Endodermal cell (in vitro differentiated cells): ENCODE measurements at regions not wholly inside any gene's neighbourhood (a gene's known extent, or its start where the extent isn't known, plus 50 kb on each side); places are given as distances from the start of the nearest gene placed in this dataset.

ENCODE experiments used
- DNase-seq: peaks from one replicate; pipeline ENCODE4 v3.0.0-alpha.2; 2017
- H3K27ac ChIP-seq: 2 replicates; pipeline ENCODE4 v1.5.1; 2013; ENCODE audit warnings: mild to moderate bottlenecking, low read depth, low read length, moderate library complexity
- H3K27me3 ChIP-seq: 2 replicates; pipeline ENCODE4 v1.6.1; 2013; ENCODE audit warnings: mild to moderate bottlenecking, low read length, moderate library complexity; ENCODE audit not compliant: insufficient read depth, control insufficient read depth, poor library complexity, severe bottlenecking
- H3K36me3 ChIP-seq: 2 replicates; pipeline ENCODE4 v1.7.0; 2013; ENCODE audit warnings: mild to moderate bottlenecking, low read length, moderate library complexity; ENCODE audit not compliant: control insufficient read depth, insufficient read depth
- H3K4me1 ChIP-seq: one replicate; pipeline ENCODE4 v1.7.0; 2013; ENCODE audit warnings: low read length; ENCODE audit not compliant: control insufficient read depth, insufficient read depth
- H3K4me3 ChIP-seq: 2 replicates; pipeline ENCODE4 v1.5.1; 2013; ENCODE audit warnings: mild to moderate bottlenecking, low read length, moderate library complexity
- H3K9ac ChIP-seq: 2 replicates; pipeline ENCODE4 v1.6.1; 2013; ENCODE audit warnings: mild to moderate bottlenecking, low read length, moderate library complexity; ENCODE audit not compliant: poor library complexity, severe bottlenecking; ENCODE audit errors: extremely low read depth
- H3K9me3 ChIP-seq: 2 replicates; pipeline ENCODE4 v1.6.1; 2013; ENCODE audit warnings: mild to moderate bottlenecking, low read length, moderate library complexity; ENCODE audit not compliant: control insufficient read depth
- H3K27ac Mint-ChIP-seq: 2 replicates; pipeline ENCODE4 v1.8.0; 2020; ENCODE audit warnings: mixed read lengths
- H3K27me3 Mint-ChIP-seq: 2 replicates; pipeline ENCODE4 v1.8.0; 2021; ENCODE audit warnings: mild to moderate bottlenecking, mixed read lengths; ENCODE audit not compliant: insufficient read depth
- H3K36me3 Mint-ChIP-seq: 2 replicates; pipeline ENCODE4 v1.8.0; 2020; ENCODE audit warnings: low read depth, mixed read lengths
- H3K4me1 Mint-ChIP-seq: 2 replicates; pipeline ENCODE4 v1.8.0; 2020; ENCODE audit warnings: mixed read lengths
- H3K4me3 Mint-ChIP-seq: 2 replicates; pipeline ENCODE4 v1.8.0; 2020; ENCODE audit warnings: mild to moderate bottlenecking, moderate library complexity, mixed read lengths
- H3K9me3 Mint-ChIP-seq: 2 replicates; pipeline ENCODE4 v1.8.0; 2020; ENCODE audit warnings: mild to moderate bottlenecking, mixed read lengths
- WGBS, 2 experiments: methylation state at CpG; one replicate each; pipeline versions ENCODE4 v1.1.5 to v1.1.7; 2013; ENCODE audit warnings: missing lambda C conversion rate in 2 of 2, mixed read lengths in 1 of 2; ENCODE audit not compliant: insufficient coverage in 1 of 2, insufficient read length in 1 of 2; 5-methylcytosine and 5-hydroxymethylcytosine counted together
- TF ChIP-seq, protein P1 (sequence below): fragments of 200-600 bp; sonication (generic); conservative IDR thresholded peaks from 2 replicates; pipeline ENCODE4 v1.5.0; 2021; ENCODE audit warnings: antibody characterized with exemption, mild to moderate bottlenecking

DNA sequence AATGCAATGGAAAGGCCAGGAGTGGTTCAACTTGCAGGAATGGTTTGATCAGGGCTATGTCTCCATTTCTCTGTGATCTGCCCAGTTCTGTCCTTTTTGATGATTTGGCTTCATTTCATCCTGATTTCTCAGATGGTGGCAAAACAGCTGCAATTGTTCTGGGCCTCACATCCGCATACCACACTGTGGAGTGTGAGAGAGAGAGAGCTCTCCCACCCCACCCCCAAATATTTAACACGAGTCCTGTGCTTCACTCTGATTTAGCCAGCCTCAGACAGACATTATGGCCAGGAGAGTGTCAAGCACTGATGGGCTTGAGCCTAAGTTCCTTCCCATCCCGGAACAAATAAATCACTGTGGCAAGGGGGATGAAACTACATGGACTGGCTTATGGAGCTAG lies 284.6 kb downstream of the CDC5L start:
- no peaks in the 10 kb centered on the region for H3K27me3 ChIP-seq
- Mint-ChIP-seq H3K9me3 (no peaks in the 10 kb centered on the region), H3K27me3 (peaks cover 3% of the 10 kb centered on the region), H3K4me1 (peaks cover 36% of the 10 kb centered on the region), H3K4me3 (no peak overlapping the region), H3K27ac (no peak overlapping the region), H3K36me3 (no peaks in the 10 kb centered on the region)
- no peak overlapping the region for H3K27ac ChIP-seq
- H3K9me3 ChIP-seq, result no peaks in the 10 kb centered on the region
- no peak overlapping the region for H3K4me3 ChIP-seq
- WGBS, 2 experiments, result 89 to 100% methylated on average over 2 to 3 of the region's 3 CpGs
- no peak for DNase-seq
- no peaks in the 10 kb centered on the region for H3K36me3 ChIP-seq
- peaks cover 6% of the 10 kb centered on the region for H3K4me1 ChIP-seq
- no peak overlapping the region for H3K9ac ChIP-seq
- TF ChIP-seq, protein P1, sequence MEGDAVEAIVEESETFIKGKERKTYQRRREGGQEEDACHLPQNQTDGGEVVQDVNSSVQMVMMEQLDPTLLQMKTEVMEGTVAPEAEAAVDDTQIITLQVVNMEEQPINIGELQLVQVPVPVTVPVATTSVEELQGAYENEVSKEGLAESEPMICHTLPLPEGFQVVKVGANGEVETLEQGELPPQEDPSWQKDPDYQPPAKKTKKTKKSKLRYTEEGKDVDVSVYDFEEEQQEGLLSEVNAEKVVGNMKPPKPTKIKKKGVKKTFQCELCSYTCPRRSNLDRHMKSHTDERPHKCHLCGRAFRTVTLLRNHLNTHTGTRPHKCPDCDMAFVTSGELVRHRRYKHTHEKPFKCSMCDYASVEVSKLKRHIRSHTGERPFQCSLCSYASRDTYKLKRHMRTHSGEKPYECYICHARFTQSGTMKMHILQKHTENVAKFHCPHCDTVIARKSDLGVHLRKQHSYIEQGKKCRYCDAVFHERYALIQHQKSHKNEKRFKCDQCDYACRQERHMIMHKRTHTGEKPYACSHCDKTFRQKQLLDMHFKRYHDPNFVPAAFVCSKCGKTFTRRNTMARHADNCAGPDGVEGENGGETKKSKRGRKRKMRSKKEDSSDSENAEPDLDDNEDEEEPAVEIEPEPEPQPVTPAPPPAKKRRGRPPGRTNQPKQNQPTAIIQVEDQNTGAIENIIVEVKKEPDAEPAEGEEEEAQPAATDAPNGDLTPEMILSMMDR, result no peak

DNA sequence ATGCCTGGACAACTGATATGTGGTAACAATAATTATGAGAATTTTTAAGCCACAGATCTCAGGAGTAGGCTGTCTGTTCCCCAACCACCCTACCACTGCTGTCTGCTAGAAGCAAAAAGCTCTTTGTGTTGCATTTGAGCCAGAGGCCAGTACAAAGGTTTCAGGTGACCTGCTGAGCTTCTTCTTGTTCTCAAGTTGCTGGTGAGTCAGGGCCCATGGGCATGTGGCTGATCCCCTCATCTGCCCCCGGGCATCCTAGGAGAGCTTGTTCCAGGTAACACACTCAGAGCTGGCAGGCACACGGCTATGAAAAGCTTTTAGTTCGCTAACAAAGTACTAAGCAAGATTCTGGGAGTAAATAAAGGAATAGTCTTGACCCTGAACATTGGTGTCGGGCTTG lies 285.3 kb downstream of the CDC5L start:
- TF ChIP-seq, protein P1, result no peak
- no peaks in the 10 kb centered on the region for H3K9me3 Mint-ChIP-seq

DNA sequence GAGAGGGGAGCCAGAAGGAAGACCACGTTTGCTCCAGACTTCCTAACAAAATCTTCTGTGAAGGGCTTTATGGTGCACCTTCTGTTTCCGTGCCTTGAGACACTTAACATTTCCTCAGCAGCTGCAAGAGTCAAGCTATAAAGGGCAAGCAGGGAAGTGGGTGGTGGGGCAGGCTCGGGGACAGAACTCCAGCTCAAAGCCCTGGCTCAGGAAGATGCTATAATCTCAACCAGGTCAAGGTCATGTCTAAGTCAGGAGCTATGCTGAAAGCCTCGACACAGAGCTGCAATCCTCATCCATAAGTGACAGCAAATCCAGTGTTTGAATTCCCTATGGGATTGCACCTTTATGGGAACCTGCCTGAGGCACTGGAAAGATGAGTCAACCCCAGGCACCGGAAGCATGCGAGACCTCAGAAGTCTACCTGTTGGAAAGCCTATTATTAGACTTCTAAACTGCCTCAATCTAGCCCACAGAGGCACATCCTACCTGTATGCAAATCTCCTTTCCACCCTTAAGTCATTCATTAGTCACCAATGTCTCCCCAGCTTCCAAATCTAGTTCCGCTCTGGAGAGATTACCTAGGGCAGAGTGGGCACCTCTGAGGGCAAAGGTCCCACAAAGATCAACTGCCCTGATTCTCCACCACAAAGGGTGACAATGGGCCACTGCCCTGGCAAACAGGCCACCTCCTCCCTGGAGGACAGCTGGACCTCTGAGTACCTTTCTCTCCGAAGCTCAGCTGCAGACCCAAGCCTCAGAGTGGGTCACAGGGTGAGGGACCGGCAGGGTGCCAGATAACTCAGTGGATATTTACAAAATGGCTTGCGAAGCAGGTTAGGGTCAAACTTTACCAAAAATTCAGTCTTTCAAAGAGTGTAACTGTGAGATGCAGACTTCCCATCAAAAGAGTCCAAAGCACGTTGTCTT lies 287.0 kb downstream of the CDC5L start:
- Mint-ChIP-seq H3K4me3 (no peak overlapping the region), H3K4me1 (peaks cover 22% of the 10 kb centered on the region), H3K27ac (no peak overlapping the region), H3K36me3 (no peaks in the 10 kb centered on the region), H3K27me3 (peaks cover 1% of the 10 kb centered on the region), H3K9me3 (no peaks in the 10 kb centered on the region)
- no peaks in the 10 kb centered on the region for H3K27me3 ChIP-seq
- DNase-seq, result no peak
- H3K4me1 ChIP-seq, result peaks cover 8% of the 10 kb centered on the region
- H3K27ac ChIP-seq, result no peak overlapping the region
- no peak overlapping the region for H3K4me3 ChIP-seq
- H3K9ac ChIP-seq, result no peak overlapping the region
- TF ChIP-seq, protein P1, result no peak
- no peaks in the 10 kb centered on the region for H3K9me3 ChIP-seq
- no peaks in the 10 kb centered on the region for H3K36me3 ChIP-seq
- 90 to 96% methylated on average over 8 to 11 of the region's 11 CpGs for WGBS, 2 experiments

More for the DNA sequence above, 285.3 kb downstream of the CDC5L start:
- 89 to 100% methylated on average over 3 to 4 of the region's 4 CpGs for WGBS, 2 experiments
- no peak for DNase-seq
- H3K27me3 Mint-ChIP-seq, result peaks cover 3% of the 10 kb centered on the region
- H3K4me3 Mint-ChIP-seq, result no peak overlapping the region
- H3K27me3 ChIP-seq, result no peaks in the 10 kb centered on the region
- H3K36me3 Mint-ChIP-seq, result no peaks in the 10 kb centered on the region
- no peak overlapping the region for H3K27ac Mint-ChIP-seq
- no peaks in the 10 kb centered on the region for H3K9me3 ChIP-seq
- no peak overlapping the region for H3K27ac ChIP-seq
- no peak overlapping the region for H3K9ac ChIP-seq
- no peak overlapping the region for H3K4me3 ChIP-seq
- peaks cover 29% of the 10 kb centered on the region for H3K4me1 Mint-ChIP-seq
- H3K36me3 ChIP-seq, result no peaks in the 10 kb centered on the region
- H3K4me1 ChIP-seq, result peaks cover 6% of the 10 kb centered on the region
